ENCODE measurements at regions not wholly inside any gene's neighbourhood (a gene's known extent, or its start where the extent isn't known, plus 50 kb on each side); places are given as distances from the start of the nearest gene placed in this dataset.

DNA sequence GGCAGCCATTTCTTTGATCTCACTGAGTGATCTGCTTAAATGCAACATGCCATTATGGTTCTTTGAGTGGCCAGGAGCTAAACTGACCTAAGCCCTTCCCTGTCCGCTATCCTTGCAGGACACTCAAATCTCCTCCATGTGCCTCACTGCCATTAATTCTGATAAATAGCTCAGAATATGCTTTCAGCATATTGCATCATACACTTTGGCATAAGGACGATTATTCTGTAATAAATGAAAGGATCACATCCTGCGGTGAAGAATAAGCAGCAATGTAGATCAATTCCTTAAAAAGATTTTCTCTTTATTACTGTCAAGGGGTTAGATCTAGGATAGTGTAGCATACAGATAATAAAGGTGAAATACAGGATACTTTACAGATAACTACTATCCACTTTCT is 231.8 kb upstream of the CTBP2 start:
- no peak for DNase-seq

DNA sequence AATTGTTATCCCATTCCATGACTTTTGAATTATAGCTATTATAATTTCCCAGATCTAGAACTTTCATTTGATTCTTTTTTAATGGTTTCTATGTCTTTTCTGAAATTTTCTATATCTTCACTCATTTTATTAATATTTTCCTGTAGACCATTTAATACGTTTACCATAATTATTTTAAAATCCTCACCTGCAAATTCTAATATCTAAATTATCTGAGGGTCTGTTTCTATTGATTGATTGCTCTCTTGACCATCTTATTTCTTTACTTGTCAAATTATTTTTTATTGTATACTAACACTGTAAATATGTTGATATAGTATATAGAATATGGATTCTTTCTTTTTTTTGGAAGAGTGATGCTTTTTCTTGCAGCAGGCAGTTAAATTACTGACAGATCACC is 229.3 kb upstream of the CTBP2 start:
- no peak for DNase-seq

- no peak for DNase-seq
Measured at GRCh38 chr10:125379592-125379991, 219.2 kb upstream of the CTBP2 start.

DNA sequence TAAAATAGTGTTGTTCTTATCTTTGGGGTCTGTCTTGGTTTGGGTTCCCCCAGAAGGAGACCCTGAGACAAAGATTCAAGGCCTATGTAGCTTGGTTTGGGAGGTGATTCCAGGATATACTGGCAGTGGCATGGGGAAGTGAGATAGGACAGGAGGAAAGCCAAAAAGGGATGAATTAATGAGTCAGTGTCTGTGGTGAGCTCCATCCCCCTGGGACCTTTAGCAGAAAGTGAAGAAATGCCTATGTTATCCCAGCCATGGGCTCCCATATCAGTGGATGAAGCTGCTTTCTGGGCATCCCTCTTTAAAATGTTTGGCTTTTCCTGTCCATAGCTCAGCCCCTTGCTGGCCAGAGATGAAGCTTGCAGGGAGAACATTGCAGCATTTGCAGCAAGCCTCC is 217.0 kb upstream of the CTBP2 start:
- no peak for DNase-seq

DNA sequence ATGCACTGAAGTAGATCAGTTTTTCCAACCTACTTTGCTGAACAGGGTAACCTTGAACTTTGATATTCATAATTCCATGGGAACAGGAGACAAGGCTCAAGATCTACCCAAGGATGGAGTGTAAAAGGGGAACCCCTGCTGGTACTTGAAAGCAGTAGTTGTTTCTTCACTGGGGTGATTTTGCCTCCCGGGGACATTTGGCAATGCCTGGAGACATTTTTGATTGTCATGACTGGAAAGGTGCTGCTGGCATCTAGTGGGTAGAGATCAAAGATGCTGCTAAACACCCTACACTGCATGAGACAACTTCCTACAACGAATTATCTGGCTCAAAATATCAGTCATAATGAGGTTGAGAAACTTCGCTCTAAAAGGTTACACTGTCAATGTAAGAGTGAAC is 214.8 kb upstream of the CTBP2 start:
- peak; percentile 22 for DNase-seq

DNA sequence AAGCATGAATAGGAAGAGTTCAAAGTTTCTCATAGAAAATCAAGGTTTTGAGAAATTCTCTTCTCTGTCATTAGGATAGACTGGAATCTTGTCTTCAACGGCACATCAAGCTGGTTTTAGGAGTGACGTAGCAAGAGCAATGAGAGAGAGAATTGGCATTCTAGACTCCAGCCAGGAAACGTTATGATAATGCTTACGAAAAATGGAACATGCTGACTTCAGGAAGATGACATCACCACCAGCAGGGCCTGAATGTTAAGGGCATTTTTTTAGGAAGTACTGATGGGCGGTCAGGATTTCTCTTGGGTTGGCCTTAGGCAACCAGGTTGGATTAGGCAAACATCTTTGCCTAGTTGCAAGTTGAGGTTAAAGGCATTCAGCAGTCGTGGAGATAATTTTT is 213.2 kb upstream of the CTBP2 start:
- no peak for DNase-seq

DNA sequence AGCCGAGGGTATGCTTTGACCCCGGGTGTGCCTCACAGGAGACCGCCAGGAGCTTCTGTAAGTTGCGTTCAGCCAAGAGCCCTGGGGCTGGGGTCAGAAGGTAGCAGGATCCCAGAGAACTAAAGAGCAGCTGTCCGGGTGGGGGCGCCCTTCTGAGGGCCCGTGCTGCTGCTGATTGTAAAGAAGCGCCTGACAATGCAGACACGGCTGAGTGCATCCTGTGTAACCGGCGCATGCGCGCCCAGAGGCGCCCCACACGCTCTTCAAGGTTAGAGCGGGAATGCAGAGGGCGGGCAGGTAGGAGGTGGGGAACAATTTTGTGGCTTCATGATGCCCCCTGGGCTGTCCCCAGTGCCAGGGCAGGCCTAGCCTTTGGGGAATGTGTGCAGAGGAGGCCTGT is 210.2 kb upstream of the CTBP2 start:
- DNase-seq, result no peak

DNA sequence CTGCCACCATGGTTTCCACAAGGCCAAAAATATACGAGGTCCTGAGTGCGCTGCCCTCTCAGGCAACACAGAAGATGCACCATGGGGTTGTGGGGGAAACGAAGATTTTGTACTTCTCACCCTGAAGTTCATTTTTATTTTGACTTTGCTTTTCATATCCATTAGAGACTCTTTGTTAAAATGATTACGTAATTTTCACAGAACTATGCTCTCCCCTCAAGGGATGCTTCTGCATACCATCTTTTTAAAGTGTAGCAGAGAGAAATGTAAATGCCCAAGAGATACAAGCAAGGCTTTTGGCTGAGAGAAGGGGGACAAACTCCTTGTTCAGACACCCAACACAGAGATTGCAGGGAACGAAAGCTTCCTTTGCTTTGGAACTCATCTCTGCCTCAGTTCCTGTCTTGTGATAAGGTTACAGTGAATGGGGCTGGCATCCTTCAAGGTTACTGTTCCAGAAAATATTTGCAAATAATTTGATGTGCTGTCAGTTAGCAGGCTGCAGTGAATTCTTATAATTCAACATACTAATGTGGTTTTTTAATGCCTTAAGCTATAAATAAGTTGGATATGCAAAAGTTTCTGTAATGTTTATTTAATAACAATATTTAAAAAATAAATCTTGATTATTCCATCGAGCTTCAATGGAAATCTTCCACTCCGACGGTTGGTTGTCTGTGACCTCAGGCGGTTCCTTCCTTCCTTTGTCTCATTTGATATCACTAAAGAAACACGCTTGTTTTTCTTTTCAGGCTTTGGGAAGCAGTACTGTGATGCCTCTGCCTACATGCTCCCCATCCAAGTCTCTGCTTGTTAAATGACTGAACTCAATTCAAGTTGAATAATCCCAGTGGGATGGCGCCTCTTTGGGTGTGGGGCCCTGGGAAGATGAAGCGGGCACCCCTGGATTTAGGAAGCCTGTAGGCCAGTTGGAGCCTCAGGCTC is 209.3 kb upstream of the CTBP2 start:
- no peak for DNase-seq

DNA sequence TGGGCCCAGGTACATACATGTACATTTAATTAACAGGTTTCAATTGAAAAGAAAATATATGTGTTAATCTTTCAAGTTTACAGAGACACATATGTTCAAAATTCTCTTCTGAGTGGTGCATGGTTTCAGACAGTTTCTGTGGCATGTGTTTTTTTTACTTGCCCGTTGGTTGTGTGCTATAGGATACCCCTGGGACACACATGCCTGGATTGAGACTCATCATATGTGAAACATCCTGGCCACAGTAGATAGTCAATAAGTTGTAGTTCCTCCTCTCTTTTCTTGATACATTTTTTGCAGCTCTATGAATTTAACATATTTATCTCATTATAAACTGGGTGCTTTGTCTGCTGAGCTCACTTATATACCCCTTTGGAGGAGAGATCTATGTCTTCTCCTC is 207.8 kb upstream of the CTBP2 start:
- no peak for DNase-seq

DNA sequence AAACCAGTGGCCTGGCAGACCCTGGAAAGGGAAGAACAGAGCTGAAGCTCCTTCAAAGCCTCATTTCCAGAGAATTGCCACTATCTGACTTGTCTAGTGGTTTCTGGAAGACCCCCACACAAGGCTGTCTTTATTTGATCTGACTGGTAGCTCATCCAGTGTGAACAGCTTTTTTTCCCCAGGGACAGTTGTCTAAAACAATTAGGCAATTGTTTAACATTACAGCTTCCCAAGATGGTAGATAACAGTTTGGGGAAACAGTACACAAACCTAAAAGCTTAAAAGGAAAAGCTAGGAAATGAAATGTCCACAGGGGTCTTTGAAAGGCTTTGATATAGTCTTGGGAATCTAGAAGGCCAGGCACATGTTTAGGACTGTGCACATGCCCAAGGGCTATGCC is 203.4 kb upstream of the CTBP2 start:
- DNase-seq, result no peak

DNA sequence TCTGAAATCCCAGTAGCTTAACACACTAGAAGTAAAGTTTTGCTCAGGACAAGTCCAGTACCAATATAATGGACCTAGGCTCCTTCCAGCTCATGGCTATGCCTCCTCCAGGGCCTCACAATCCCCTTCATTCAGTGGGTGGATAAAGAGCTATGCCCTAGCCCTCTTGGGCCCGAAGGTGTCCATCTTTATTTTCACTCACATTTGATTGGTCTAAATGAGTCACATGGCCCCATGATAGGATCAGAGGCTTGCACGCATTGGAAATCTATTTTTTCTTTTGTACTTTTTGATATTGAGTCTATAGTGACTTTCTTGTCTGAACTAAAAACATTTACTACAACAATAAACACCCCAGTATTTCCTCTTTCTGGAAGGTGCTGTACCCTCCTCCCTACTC is 202.6 kb upstream of the CTBP2 start:
- no peak for DNase-seq

DNA sequence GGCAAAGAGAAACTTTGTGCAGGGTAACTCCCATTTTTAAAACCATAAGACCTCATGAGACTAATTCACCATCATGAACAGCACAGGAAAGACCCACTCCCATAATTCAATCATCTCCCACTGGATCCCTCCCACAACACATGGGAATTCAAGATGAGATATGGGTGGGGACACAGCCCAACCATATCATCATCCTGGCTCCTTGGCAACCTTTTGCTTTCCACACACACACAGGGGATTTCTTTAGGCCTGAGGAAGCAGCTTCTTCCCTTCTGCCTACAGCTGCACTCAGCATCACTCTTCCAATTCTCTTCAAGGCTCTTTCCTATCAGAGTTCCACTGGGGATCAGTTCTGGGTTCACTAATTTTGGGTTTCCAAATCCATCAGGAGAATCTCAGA is 199.0 kb upstream of the CTBP2 start:
- DNase-seq, result no peak

DNA sequence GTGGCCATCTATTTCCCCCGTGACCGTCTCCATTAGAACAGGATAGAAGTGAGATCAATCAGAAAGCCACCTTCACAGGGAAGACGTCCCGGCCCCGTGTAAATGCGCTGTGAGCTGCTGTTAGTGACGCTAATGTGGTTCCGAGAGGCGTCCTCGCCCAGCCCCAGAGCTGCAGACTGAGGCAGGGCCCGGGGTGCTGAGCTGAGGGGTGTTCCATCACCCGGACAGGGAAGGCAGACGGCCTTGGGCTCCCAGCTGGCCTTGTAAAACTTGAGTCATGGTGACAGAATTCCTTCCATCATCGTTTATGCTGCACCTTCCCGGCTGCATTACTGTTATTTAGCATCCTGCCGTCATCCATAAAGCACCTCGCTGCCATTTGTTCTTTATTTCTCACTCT is 195.3 kb upstream of the CTBP2 start:
- no peak for DNase-seq

- DNase-seq, result no peak
Measured at GRCh38 chr10:125350519-125350918, 190.2 kb upstream of the CTBP2 start.

DNA sequence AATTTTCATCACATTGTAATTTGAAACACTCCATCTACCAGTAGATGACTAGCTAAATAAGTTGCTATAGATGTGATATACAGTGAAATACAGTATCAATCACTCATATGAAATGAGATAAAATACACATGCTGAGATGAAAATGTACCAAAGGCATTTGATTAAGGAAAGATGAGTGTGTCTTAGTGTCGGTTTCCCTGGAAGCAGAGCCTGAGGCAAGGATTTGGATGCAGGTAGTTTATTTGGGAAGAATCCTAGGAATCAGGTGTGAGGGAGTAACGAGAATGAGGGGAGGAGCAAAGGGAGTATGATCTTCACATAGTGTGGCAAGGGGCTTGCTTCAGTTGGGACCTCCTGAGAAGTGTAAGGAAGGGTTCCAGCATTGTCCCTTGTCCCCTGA is 188.2 kb upstream of the CTBP2 start:
- no peak for DNase-seq

DNA sequence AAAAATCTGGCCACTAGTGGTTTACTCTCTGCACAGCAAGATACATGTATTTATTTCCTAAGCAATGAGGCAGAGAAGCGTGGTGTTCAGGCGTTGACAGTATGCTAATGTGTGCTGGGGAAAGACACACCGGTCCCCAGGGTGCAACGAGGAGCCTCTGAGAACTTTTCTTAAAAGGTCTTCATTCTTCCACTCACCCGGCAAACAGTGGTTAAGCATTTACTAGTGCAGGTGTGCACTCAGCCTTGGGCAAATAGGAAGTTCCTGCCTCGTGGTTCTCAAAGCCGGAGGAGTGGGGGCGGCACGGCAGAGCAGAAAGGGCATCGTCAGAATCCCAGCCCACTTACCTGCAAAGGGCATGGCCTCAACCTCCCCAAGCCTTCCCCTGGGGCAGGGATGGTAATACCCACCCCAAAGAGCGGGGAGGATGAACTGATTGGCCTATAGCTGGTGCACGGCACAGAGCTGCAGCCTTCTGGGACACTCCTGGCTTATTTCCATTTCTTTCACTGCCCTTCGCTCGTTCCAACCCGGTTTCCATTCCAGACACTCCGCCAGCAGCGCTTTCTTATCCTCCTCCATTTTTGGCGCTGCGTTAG is 184.3 kb upstream of the CTBP2 start:
- DNase-seq, result peak; percentile 61

GRCh38 chr10:125343983-125344382 is 183.6 kb upstream of the CTBP2 start:
- no peak for DNase-seq

- DNase-seq, result no peak
Measured at GRCh38 chr10:125343118-125343925, 183.0 kb upstream of the CTBP2 start.

DNA sequence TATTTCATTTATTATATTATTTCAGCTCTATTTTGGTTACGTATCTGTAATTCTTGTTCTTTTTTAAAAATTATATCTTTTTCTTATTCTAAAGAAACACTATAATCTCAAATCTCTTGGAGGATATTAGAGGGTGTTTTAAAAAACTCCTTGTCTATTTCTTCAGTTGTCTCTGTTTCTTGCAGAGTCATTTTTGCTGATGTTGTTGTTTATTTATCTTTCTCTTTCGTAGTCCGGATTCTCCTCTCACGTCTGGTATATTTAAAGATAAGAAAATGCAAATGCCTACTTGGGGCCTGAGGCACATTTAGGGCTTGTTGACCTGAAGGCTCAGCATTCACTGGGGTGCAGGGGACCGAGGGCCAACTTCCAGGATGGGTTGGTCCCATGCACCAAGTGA is 181.2 kb upstream of the CTBP2 start:
- no peak for DNase-seq

- DNase-seq, result no peak
Measured at GRCh38 chr10:125340903-125341302, 180.5 kb upstream of the CTBP2 start.

DNA sequence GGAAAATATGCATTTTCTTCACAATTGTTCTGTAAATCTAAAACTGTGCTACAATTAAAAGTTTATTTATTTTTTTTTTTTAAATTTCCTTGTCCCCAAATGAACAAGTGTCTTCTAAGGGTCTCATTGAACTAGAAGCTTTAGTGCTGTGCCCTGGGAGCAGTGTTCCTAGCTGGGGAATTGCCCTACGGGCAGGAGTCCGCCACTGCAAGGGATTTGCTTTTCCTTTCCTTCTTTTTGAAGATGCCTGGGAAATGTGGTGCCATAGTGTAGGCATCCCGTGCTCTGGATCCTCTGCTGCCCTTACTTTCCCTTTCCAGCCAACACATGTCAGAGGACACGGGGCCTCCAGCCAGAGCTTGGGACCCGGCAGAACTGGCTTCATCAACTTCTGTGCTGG is 177.1 kb upstream of the CTBP2 start:
- no peak for DNase-seq

DNA sequence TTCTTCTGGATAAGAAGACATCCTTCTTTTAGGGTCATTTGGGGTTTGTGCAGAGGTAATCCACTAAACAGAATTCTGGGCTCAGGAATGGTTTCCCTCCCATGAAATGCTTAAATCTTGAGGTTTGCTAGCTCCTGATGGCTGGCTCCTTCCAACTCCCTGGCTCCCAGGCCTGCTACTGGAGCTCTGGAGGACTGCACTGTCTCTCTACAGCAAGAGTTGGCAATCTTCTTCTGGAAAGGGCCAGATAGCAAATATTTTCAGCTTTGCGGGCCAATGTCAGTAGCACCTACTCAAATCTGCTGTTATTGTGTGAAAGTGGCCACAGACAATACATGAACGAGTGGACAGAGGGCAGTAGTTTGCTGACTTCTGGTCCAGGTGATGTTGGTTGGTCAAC is 174.2 kb upstream of the CTBP2 start:
- DNase-seq, result no peak

DNA sequence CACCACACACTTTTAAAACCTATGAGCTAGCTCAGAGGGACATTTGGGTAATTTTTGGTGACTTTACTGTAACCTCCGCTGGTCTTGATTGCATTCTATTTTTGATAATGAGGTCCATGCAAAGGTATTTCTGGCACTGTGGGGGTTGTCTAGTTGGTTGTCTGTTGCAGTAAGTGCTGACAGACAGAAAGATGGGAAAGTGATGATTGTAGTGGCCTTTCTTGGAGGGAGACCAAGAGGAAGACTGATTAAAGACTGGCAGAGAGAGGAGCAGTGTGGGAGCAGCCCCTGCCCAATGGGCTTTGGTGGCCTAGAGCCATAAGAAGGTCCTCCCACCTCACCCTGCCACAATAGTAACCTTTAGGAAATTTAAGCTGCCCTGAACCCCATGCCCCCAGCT is 173.4 kb upstream of the CTBP2 start:
- DNase-seq, result no peak

DNA sequence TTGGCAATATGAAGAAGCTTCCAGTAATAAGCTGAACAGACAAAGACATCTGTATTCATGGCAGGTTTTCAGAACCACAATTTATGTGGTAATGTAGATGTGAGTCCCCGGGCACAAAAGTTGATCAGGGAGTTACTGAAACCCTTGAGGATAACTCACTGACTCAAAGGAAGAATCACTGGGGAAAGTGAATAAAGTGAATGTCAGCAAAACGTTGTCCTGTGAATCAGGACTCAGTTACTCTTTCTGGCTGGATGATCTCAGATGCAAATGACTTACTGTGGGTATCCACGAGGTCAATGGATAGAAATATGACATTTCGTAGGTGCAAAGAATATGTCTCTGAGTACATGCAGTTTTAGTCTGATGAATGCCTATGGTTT is 172.8 kb upstream of the CTBP2 start:
- DNase-seq, result no peak
